Panc1 (cell line): ENCODE measurements at regions not wholly inside any gene's neighbourhood (a gene's known extent, or its start where the extent isn't known, plus 50 kb on each side); places are given as distances from the start of the nearest gene placed in this dataset.
A peak's percentile ranks its signal among the peaks of the same experiment; 100 is the strongest.

ENCODE experiments used
- ATAC-seq: fragments of 200-7000 bp; cut with Tn5 transposase; 2 replicates; pipeline ENCODE4 v1.9.1; 2020; ENCODE audit warnings: mild to moderate bottlenecking, moderate library complexity
- BruUV-seq: library from RNA; stranded (reverse); fragments of 400-500 nt; replicated peaks from 2 replicates; lab custom pipeline; 2021; lab: Mats Ljungman, UMichigan
- CTCF ChIA-PET: fragments of 300-600 bp; sonication (Branson Sonifier 250); formaldehyde crosslinking; loops from one replicate; lab custom pipeline; 2022; ENCODE audit warnings: antibody characterized with exemption; lab: Charles Lee
- POLR2A ChIA-PET: fragments of 300-600 bp; sonication (Branson Sonifier 250); formaldehyde crosslinking; loops from one replicate; lab custom pipeline; 2022; ENCODE audit warnings: antibody characterized with exemption; lab: Charles Lee
- DNase-seq: peaks from one replicate; pipeline ENCODE4 v3.0.0-alpha.2; 2010; ENCODE audit warnings: low read depth, low spot score
- H3K27ac ChIP-seq: 2 replicates; pipeline ENCODE4 v1.5.1; 2011; ENCODE audit warnings: mild to moderate bottlenecking, low read length, inconsistent platforms
- H3K27me3 ChIP-seq: fragments of 200-500 bp; sonication (Bioruptor generic); 2 replicates; pipeline ENCODE4 v1.6.0; 2014; ENCODE audit warnings: low read length, inconsistent platforms; ENCODE audit not compliant: control insufficient read depth, insufficient read depth
- H3K36me3 ChIP-seq: fragments of 200-500 bp; sonication (Bioruptor generic); 2 replicates; pipeline ENCODE4 v1.5.1; 2014; ENCODE audit warnings: inconsistent platforms, mild to moderate bottlenecking, low read length, moderate library complexity; ENCODE audit not compliant: control insufficient read depth, insufficient read depth
- H3K4me1 ChIP-seq: 2 replicates; pipeline ENCODE4 v1.5.1; 2011; ENCODE audit warnings: inconsistent platforms, mild to moderate bottlenecking, low read length, moderate library complexity; ENCODE audit not compliant: control insufficient read depth, insufficient read depth
- H3K4me3 ChIP-seq, 2 experiments: 2 replicates each; pipeline ENCODE4 v1.5.1; 2011 to 2012; ENCODE audit warnings: low read depth in 2 of 2, low read length in 2 of 2, mild to moderate bottlenecking in 2 of 2, inconsistent platforms in 1 of 2, moderate library complexity in 1 of 2
- H3K9me3 ChIP-seq: fragments of 200-500 bp; sonication (Bioruptor generic); 2 replicates; pipeline ENCODE4 v1.5.1; 2014; ENCODE audit warnings: low read depth, mild to moderate bottlenecking, inconsistent platforms, low read length, moderate library complexity; ENCODE audit not compliant: control insufficient read depth, insufficient read depth
- CTCF ChIP-seq: fragments of 450-650 bp; IDR thresholded peaks from 2 replicates; pipeline ENCODE4 v1.5.1; 2017; ENCODE audit warnings: mild to moderate bottlenecking
- POLR2AphosphoS5 ChIP-seq: IDR thresholded peaks from 2 replicates; pipeline ENCODE4 v1.6.1; 2012; ENCODE audit warnings: mild to moderate bottlenecking, low read depth, low read length, moderate library complexity
- REST ChIP-seq, 2 experiments: IDR thresholded peaks; 2 replicates each; pipeline ENCODE4 v1.6.1; 2011 to 2012; ENCODE audit warnings: low read depth in 2 of 2, control low read depth in 1 of 2, low read length in 1 of 2, mild to moderate bottlenecking in 1 of 2, moderate library complexity in 1 of 2; ENCODE audit not compliant: insufficient read depth in 1 of 2
- SIN3A ChIP-seq: IDR thresholded peaks from 2 replicates; pipeline ENCODE4 v1.6.1; 2012; ENCODE audit warnings: low read depth, mild to moderate bottlenecking, low read length, moderate library complexity, borderline replicate concordance; ENCODE audit not compliant: insufficient read depth
- TCF7L2 ChIP-seq: IDR thresholded peaks from 2 replicates; pipeline ENCODE4 v1.6.1; 2011; ENCODE audit warnings: mild to moderate bottlenecking, low read depth, low read length, inconsistent platforms
- in situ Hi-C: cut with HindIII; loops from 2 replicates; pipeline ENCODE4 v1.10.0; 2016; ENCODE audit warnings: low sequenced_read_pairs, low pct_unique_long_range_greater_than_20kb
- intact Hi-C: fragments of 100-400 bp; cut with micrococcal nuclease; formaldehyde crosslinking; loops from one replicate; pipeline ENCODE4 v1.10.0; 2022; ENCODE audit not compliant: unreplicated experiment

GRCh38 chr7:46930366-46930765 lies 651.5 kb downstream of the TNS3 start:
- in situ Hi-C loops: no loop called here
- Histone ChIP-seq H3K4me1 (peaks cover 15% of the 10 kb centered on the region; the same call in 1 of the 2 replicates), H3K27me3 (no peaks in the 10 kb centered on the region), H3K4me3 (no peak overlapping the region), H3K36me3 (no peaks in the 10 kb centered on the region), H3K27ac (peak overlapping the region; percentile 36; the same call in 1 of the 2 replicates), H3K9me3 (0 out of 2 replicates have a peak, but pooled peaks cover 3% of the 10 kb centered on the region)
- DNase-seq: peak; percentile 74
- POLR2A ChIA-PET: no interaction called here
- no peak for TF ChIP-seq POLR2AphosphoS5
- TF ChIP-seq REST (IDR thresholded peaks at IDR 0.05; ENCODE audit: insufficient read depth in 1 of 2, low read depth in 2 of 2, low read length in 1 of 2): no peak
- no peak; the same call in 1 of the 2 replicates for TF ChIP-seq CTCF
- TF ChIP-seq SIN3A: no peak
- no peak for TF ChIP-seq TCF7L2
- no TSS peak for BruUV-seq
- ATAC-seq: peak; percentile 82
- CTCF ChIA-PET: no interaction called here
- intact Hi-C loops: no loop called here

GRCh38 chr7:46929359-46929758 lies 652.6 kb downstream of the TNS3 start:
- CTCF ChIA-PET: no interaction called here
- TF ChIP-seq CTCF (no peak), TCF7L2 (no peak), POLR2AphosphoS5 (no peak), SIN3A (no peak), REST (IDR thresholded peaks at IDR 0.05; ENCODE audit: insufficient read depth in 1 of 2, low read depth in 2 of 2, low read length in 1 of 2) (no peak)
- H3K27me3 ChIP-seq: no peaks in the 10 kb centered on the region
- intact Hi-C loops: no loop called here
- no TSS peak for BruUV-seq
- peaks cover 15% of the 10 kb centered on the region; the same call in 1 of the 2 replicates for H3K4me1 ChIP-seq
- ATAC-seq (no peak), DNase-seq (no peak)
- no peak overlapping the region; the same call in 1 of the 2 replicates for H3K27ac ChIP-seq
- POLR2A ChIA-PET: no interaction called here
- H3K36me3 ChIP-seq: no peaks in the 10 kb centered on the region
- in situ Hi-C loops: no loop called here
- H3K4me3 ChIP-seq: no peak overlapping the region
- H3K9me3 ChIP-seq: 0 out of 2 replicates have a peak, but pooled peaks cover 3% of the 10 kb centered on the region
